OCI-LY7 (cell line): ENCODE measurements at regions not wholly inside any gene's neighbourhood (a gene's known extent, or its start where the extent isn't known, plus 50 kb on each side); places are given as distances from the start of the nearest gene placed in this dataset.

Experiments
- CTCF ChIP-seq: fragments of 200-600 bp; sonication (generic); conservative IDR thresholded peaks from 2 replicates; pipeline ENCODE4 v1.5.1; 2014; ENCODE audit warnings: mild to moderate bottlenecking, antibody characterized with exemption, low read length, moderate library complexity, mixed read lengths
- EZH2phosphoT487 ChIP-seq: fragments of 200-600 bp; sonication (generic); IDR thresholded peaks from 2 replicates; pipeline ENCODE4 v1.6.1; 2018; ENCODE audit warnings: low read depth, borderline replicate concordance, mild to moderate bottlenecking, mixed run types, antibody characterized with exemption, low read length, moderate library complexity, mixed read lengths

DNA sequence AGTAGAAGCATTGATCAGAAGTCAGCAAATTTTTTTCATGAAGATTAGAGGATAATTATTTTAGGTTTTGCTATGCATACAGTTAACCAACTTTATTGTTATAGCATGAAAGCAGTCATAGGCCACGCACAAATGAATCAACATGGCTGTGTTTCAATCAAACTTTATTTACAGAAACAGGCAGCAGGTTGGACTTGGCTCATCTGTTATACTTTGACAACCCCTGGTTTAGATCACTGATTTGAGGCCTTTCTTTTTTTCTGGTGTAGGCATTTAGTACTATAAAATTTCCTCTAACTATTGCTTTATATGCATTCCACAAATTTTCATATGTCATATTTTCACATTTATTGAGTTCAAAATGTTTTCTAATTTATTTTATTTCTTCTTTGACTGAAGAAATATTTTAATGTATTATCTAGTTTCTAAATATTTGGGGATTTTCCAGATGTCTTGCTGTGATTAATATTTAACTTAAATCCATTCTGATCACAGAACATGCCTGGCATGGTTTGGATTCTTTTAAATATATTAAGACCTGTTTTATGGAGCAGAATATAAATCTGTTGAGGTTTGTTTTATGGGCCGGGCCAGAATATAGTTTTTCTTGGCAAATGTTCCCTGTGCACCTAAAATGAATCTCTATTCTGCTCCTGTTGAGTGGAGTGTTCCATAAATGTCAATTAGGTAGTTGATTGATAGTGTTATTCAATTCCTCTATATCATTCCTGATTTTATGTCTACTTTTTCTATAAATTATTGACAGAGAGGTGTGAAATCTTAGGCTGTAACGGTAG lies 116.3 kb upstream of the KLHL29 start:
- TF ChIP-seq CTCF: no peak
- no peak for TF ChIP-seq EZH2phosphoT487
